CD8-positive, alpha-beta memory T cell (primary cell): ENCODE measurements at regions not wholly inside any gene's neighbourhood (a gene's known extent, or its start where the extent isn't known, plus 50 kb on each side); places are given as distances from the start of the nearest gene placed in this dataset.
"Not testable (repeated sequence)": the region's sequence is repeated elsewhere in the genome, so short reads cannot be mapped to it uniquely, and the experiment has no call there.

Experiments
- CTCF ChIA-PET: fragments of 350-600 bp; sonication (Branson Sonifier 250); formaldehyde crosslinking; loops from one replicate; lab custom pipeline; 2021; ENCODE audit warnings: antibody characterized with exemption; lab: Charles Lee
- POLR2A ChIA-PET: fragments of 350-600 bp; sonication (Branson Sonifier 250); formaldehyde crosslinking; loops from one replicate; lab custom pipeline; 2021; ENCODE audit warnings: antibody characterized with exemption; lab: Charles Lee
- DNase-seq, 5 donors: peaks; one replicate each; pipeline versions ENCODE4 v3.0.0 to v3.0.0-alpha.2; 2020 to 2022; ENCODE audit warnings: mixed read lengths in 1 of 5
- H3K27ac ChIP-seq: one replicate; pipeline ENCODE4 v1.7.0; 2013; ENCODE audit warnings: low read depth, mild to moderate bottlenecking, low read length, moderate library complexity
- H3K27me3 ChIP-seq: 2 replicates; pipeline ENCODE4 v1.7.0; 2013; ENCODE audit warnings: low read length, mild to moderate bottlenecking; ENCODE audit not compliant: insufficient read depth, poor library complexity, severe bottlenecking
- H3K36me3 ChIP-seq: 2 replicates; pipeline ENCODE4 v1.7.0; 2013; ENCODE audit warnings: mild to moderate bottlenecking, low read length, moderate library complexity; ENCODE audit not compliant: insufficient read depth
- H3K4me1 ChIP-seq: 2 replicates; pipeline ENCODE4 v1.7.0; 2013; ENCODE audit warnings: mild to moderate bottlenecking, low read length, moderate library complexity; ENCODE audit not compliant: insufficient read depth
- H3K4me3 ChIP-seq: 2 replicates; pipeline ENCODE4 v1.7.0; 2013; ENCODE audit warnings: mild to moderate bottlenecking, low read length
- H3K9me3 ChIP-seq: 2 replicates; pipeline ENCODE4 v1.7.0; 2013; ENCODE audit warnings: mild to moderate bottlenecking, low read length
- H3K27ac Mint-ChIP-seq, 8 donors: one replicate each; pipeline ENCODE4 v1.8.0; 2020 to 2021; ENCODE audit warnings: mixed read lengths in 8 of 8, mild to moderate bottlenecking in 6 of 8, inconsistent platforms in 3 of 8, moderate library complexity in 3 of 8
- H3K27me3 Mint-ChIP-seq, 2 donors: one replicate each; pipeline ENCODE4 v1.8.0; 2020 to 2021; ENCODE audit warnings: mixed read lengths in 2 of 2, mild to moderate bottlenecking in 1 of 2, moderate library complexity in 1 of 2
- H3K36me3 Mint-ChIP-seq, 3 donors: one replicate each; pipeline ENCODE4 v1.8.0; 2020 to 2021; ENCODE audit warnings: mixed read lengths in 3 of 3, inconsistent platforms in 1 of 3, mild to moderate bottlenecking in 1 of 3
- H3K4me1 Mint-ChIP-seq, 3 donors: one replicate each; pipeline ENCODE4 v1.8.0; 2020 to 2021; ENCODE audit warnings: mixed read lengths in 3 of 3, inconsistent platforms in 1 of 3, mild to moderate bottlenecking in 1 of 3
- H3K4me3 Mint-ChIP-seq, 7 donors: one replicate each; pipeline ENCODE4 v1.8.0; 2020 to 2021; ENCODE audit warnings: mixed read lengths in 7 of 7, mild to moderate bottlenecking in 6 of 7, moderate library complexity in 4 of 7, inconsistent platforms in 2 of 7
- H3K9me3 Mint-ChIP-seq, 5 donors: one replicate each; pipeline ENCODE4 v1.8.0; 2020 to 2022; ENCODE audit warnings: mixed read lengths in 5 of 5, mild to moderate bottlenecking in 3 of 5, moderate library complexity in 2 of 5, inconsistent platforms in 1 of 5

GRCh38 chr11:48803955-48804354 is 179.7 kb downstream of the TRIM51G start:
- H3K27me3 Mint-ChIP-seq, H3K4me1 Mint-ChIP-seq, H3K9me3 ChIP-seq, H3K36me3 Mint-ChIP-seq, H3K36me3 ChIP-seq, H3K27ac Mint-ChIP-seq, POLR2A ChIA-PET, H3K4me1 ChIP-seq, H3K4me3 Mint-ChIP-seq, H3K9me3 Mint-ChIP-seq, CTCF ChIA-PET, H3K4me3 ChIP-seq, H3K27me3 ChIP-seq, H3K27ac ChIP-seq: not testable (repeated sequence)
- peak in 1 of 5 donors; percentile 26 for DNase-seq
